Lower lobe of right lung (tissue), 2 donors: ENCODE measurements at regions not wholly inside any gene's neighbourhood (a gene's known extent, or its start where the extent isn't known, plus 50 kb on each side); places are given as distances from the start of the nearest gene placed in this dataset.

Experiments used
- ATAC-seq, 2 donors: fragments of 200-7000 bp; cut with Tn5 transposase; one replicate each; pipeline ENCODE4 v1.9.1; 2020 to 2022; ENCODE audit warnings: mild to moderate bottlenecking in 2 of 2, moderate library complexity in 2 of 2
- DNase-seq: peaks from one replicate; pipeline ENCODE4 v3.0.0-alpha.2; 2020
- H3K27ac ChIP-seq: fragments of 200-600 bp; one replicate; pipeline ENCODE4 v1.8.0; 2022
- H3K27me3 ChIP-seq: fragments of 200-600 bp; one replicate; pipeline ENCODE4 v1.8.0; 2022; ENCODE audit warnings: low read depth
- H3K36me3 ChIP-seq: fragments of 200-600 bp; one replicate; pipeline ENCODE4 v1.8.0; 2022; ENCODE audit warnings: mild to moderate bottlenecking
- H3K4me1 ChIP-seq: fragments of 200-600 bp; one replicate; pipeline ENCODE4 v1.8.0; 2022
- H3K4me3 ChIP-seq: fragments of 200-600 bp; one replicate; pipeline ENCODE4 v1.8.0; 2022; ENCODE audit warnings: mild to moderate bottlenecking
- H3K9me3 ChIP-seq: fragments of 200-600 bp; one replicate; pipeline ENCODE4 v1.8.0; 2022
- intact Hi-C: fragments of 100-400 bp; cut with DNase I; formaldehyde crosslinking; loops from one replicate; pipeline ENCODE4 v1.11.0; 2022
- TF ChIP-seq, protein P1 (sequence below): fragments of 200-600 bp; IDR thresholded peaks from one replicate; pipeline ENCODE4 v1.8.0; 2022; ENCODE audit warnings: antibody characterized with exemption, mild to moderate bottlenecking
- donor health status: DM: no; HTN: yes; CAD: no; lungs with severe emphysema.

DNA sequence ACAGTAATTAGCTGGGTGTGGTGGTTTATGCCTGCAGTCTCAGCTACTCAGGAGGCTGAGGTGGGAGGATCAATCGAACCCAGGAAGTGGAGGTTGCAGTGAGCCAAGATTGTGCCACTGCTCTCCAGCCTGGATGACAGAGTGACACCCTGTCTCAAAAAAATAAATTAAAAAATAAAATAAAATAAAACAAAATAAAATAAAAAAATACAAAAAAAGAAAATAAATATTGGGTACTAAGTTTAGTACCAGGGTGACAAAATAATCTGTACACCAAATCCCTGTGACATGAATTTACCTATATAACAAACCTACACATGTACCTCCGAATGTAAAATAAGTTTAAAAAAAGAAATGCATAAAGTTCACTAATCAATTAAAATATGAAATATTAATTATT, 666.0 kb upstream of the CDH18 start:
- no peaks in the 10 kb centered on the region for H3K4me1 ChIP-seq
- no peaks in the 10 kb centered on the region for H3K36me3 ChIP-seq
- no peak overlapping the region for H3K4me3 ChIP-seq
- no peaks in the 10 kb centered on the region for H3K27me3 ChIP-seq
- H3K9me3 ChIP-seq = peaks cover 3% of the 10 kb centered on the region
- ATAC-seq = no peak
- no peak for DNase-seq
- TF ChIP-seq, protein P1, sequence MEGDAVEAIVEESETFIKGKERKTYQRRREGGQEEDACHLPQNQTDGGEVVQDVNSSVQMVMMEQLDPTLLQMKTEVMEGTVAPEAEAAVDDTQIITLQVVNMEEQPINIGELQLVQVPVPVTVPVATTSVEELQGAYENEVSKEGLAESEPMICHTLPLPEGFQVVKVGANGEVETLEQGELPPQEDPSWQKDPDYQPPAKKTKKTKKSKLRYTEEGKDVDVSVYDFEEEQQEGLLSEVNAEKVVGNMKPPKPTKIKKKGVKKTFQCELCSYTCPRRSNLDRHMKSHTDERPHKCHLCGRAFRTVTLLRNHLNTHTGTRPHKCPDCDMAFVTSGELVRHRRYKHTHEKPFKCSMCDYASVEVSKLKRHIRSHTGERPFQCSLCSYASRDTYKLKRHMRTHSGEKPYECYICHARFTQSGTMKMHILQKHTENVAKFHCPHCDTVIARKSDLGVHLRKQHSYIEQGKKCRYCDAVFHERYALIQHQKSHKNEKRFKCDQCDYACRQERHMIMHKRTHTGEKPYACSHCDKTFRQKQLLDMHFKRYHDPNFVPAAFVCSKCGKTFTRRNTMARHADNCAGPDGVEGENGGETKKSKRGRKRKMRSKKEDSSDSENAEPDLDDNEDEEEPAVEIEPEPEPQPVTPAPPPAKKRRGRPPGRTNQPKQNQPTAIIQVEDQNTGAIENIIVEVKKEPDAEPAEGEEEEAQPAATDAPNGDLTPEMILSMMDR = no peak
- H3K27ac ChIP-seq = no peak overlapping the region
- intact Hi-C loops = no loop called here

DNA sequence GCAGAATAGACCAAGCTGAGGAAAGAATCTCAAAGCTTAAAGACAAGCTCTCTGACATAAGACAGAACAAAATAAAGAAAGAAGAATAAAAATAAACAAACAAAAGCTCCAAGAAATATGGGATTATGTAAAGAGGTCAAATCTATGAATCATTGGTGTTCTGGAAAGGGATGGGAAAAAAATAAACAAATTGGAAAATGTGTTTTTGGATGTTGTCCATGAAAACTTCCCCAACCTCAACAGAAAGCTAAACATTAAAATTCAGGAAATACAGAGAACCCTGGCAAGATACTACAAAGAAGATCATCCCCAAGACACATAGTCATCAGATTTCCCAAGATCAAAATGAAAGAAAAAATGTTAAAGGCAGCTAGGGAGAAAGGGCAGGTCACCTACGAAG, 662.0 kb upstream of the CDH18 start:
- Histone ChIP-seq H3K27ac (no peak overlapping the region), H3K36me3 (no peaks in the 10 kb centered on the region), H3K4me1 (no peaks in the 10 kb centered on the region), H3K9me3 (peaks cover 3% of the 10 kb centered on the region), H3K4me3 (no peak overlapping the region), H3K27me3 (no peaks in the 10 kb centered on the region)
- DNase-seq = no peak
- TF ChIP-seq, protein P1 = no peak
- ATAC-seq = no peak
- intact Hi-C loops = no loop called here

DNA sequence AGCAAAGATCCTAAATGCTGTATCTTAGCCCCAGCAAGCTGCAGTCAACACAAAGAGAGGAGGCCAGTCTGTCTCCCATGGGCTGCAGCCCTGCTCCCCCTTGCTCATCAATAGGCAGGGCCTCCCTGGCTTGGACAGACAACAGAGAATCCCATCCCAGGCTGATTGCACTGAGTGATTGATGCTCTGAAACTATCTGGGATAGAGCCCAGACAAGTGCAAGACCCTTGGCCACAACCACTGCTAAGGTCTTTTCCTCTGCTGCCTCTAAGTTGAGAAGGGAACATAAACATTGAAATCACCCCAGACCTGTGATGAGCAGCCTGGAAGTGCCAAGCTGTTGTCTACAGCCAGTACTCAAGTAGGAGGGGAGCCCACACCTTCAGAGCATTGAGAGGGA, 661.0 kb upstream of the CDH18 start:
- no peaks in the 10 kb centered on the region for H3K36me3 ChIP-seq
- no peak for DNase-seq
- intact Hi-C loops = no loop called here
- H3K27me3 ChIP-seq = no peaks in the 10 kb centered on the region
- no peak overlapping the region for H3K27ac ChIP-seq
- TF ChIP-seq, protein P1 = no peak
- no peaks in the 10 kb centered on the region for H3K4me1 ChIP-seq
- no peak for ATAC-seq
- peaks cover 3% of the 10 kb centered on the region for H3K9me3 ChIP-seq
- no peak overlapping the region for H3K4me3 ChIP-seq

DNA sequence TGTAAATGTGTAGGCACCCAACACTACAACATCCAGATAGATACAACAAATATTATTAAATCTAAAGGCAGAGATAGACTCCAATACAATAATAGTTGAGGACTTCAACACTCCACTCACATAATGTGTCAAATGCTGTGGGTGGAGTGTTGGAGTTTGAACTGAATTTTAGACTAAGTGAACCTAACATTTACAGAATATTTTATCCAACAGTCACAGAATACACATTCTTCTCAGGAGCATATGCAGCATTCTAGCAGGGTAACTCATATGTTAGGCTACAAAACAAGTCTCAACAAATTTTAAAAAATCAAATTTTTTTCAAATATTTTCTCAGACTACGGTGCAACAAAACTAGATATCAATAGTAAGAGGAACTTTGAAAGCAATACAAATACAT, 648.7 kb upstream of the CDH18 start:
- DNase-seq (no peak), ATAC-seq (no peak)
- no peak overlapping the region for H3K4me3 ChIP-seq
- no peaks in the 10 kb centered on the region for H3K27me3 ChIP-seq
- intact Hi-C loops = no loop called here
- no peak overlapping the region for H3K27ac ChIP-seq
- no peaks in the 10 kb centered on the region for H3K9me3 ChIP-seq
- H3K36me3 ChIP-seq = no peaks in the 10 kb centered on the region
- TF ChIP-seq, protein P1 = no peak
- no peaks in the 10 kb centered on the region for H3K4me1 ChIP-seq

DNA sequence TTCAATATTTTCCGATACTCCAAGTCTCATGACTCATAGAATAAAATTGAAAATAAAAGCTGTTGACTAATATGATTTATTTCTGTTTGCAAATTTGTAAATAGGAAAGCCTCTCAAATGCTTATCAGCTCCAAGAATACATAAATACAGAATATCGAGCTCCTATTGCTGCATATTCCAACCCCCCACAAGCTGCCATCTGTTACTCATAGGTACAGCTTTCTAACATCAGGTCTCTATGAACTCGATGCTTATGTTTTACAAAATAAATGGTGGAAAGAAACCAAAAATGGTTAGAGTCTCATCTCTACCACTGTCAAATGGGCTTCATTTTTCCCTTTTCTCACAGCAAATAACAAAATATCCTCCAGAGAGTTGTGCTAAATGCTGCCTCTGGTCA, 631.6 kb upstream of the CDH18 start:
- intact Hi-C loops = no loop called here
- H3K27ac ChIP-seq = no peak overlapping the region
- no peaks in the 10 kb centered on the region for H3K27me3 ChIP-seq
- H3K9me3 ChIP-seq = no peaks in the 10 kb centered on the region
- no peaks in the 10 kb centered on the region for H3K36me3 ChIP-seq
- H3K4me1 ChIP-seq = no peaks in the 10 kb centered on the region
- ATAC-seq = no peak
- TF ChIP-seq, protein P1 = no peak
- DNase-seq = no peak
- H3K4me3 ChIP-seq = no peak overlapping the region

DNA sequence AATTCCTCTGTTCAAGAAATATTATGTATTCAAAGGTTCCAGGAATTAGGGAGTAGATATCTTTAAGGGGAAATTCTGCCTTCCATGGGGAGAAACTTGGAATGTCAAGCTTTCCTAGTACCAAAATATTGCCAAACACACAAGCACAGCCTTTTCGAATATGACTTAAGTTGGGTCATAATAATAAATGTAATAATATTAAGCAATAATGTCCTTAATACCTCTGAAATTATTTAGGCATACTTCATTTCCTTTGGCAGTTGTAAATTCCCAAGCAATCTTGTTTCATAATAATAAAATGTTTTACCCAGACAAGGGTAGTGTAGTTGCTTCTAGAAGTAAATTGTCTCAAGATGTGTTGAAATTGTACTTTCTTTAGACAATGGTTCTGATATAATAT, 630.3 kb upstream of the CDH18 start:
- Histone ChIP-seq H3K27me3 (no peaks in the 10 kb centered on the region), H3K27ac (no peak overlapping the region), H3K36me3 (no peaks in the 10 kb centered on the region), H3K4me1 (no peaks in the 10 kb centered on the region), H3K9me3 (no peaks in the 10 kb centered on the region), H3K4me3 (no peak overlapping the region)
- TF ChIP-seq, protein P1 = no peak
- no peak for ATAC-seq
- intact Hi-C loops = no loop called here
- DNase-seq = no peak
